Activated CD8-positive, alpha-beta memory T cell treated with anti-CD3 and anti-CD28 coated beads for 24 hours (primary cell): ENCODE measurements at regions not wholly inside any gene's neighbourhood (a gene's known extent, or its start where the extent isn't known, plus 50 kb on each side); places are given as distances from the start of the nearest gene placed in this dataset.
"Not testable (repeated sequence)": the region's sequence is repeated elsewhere in the genome, so short reads cannot be mapped to it uniquely, and the experiment has no call there.

Experiments used
- DNase-seq: peaks from one replicate; pipeline ENCODE4 v3.0.0-alpha.2; 2020

- not testable (repeated sequence) for DNase-seq
These were observed 93.2 kb upstream of the RPH3AL start, which contains the start of gene RFLNB for GRCh38 chr17:445839-446238. Gene RFLNB (minus strand): TSS chr17:445939.

DNA sequence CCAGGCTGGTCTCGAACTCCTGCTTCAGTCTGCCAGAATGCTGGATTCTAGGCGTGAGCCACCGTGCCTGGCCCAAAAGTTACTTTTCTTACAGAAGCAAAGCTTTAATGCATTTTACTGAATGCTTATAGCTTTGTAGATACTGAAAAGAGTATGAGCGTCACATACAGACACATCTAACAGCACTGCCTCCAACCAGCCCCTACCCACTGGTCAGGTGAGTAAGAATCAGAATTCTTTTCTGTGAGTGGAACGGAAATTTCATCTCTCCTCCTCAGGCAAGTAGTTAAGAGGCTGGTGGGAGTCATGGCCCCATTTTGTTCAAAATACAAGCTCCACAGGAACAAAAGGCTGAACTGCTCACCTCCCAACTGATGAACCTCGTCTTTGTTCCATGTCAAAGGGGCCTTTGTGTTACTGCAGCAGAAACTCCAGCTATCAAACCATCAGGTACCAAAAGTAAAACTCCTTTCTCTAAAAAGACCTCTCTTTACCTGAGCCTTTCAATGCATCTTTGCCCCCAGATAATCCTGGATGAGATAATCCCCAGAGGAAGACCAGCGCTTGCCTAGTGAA lies 92.4 kb upstream of the RPH3AL start:
- no peak for DNase-seq

DNA sequence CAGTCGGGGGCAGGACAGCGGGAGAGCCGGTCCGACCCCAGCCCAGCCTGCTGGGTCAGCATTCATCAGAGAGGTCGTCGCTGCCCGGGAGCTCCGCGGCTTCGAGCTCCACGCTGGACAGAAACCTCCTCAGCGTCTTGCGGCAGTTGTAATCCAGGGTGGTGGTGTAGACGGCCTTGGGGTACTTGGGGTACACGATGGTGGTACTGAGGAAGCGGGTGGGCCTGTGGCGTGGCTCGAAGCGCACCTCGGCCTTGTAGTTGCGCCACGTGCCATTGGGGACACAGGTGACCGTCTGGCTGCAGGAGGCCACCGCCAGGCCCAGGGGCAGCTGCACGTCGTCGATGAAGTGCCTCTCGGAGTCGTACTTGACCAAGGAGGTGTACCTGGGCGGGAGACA lies 90.5 kb upstream of the RPH3AL start:
- DNase-seq = no peak

GRCh38 chr17:441155-441950 lies 88.7 kb upstream of the RPH3AL start:
- DNase-seq = no peak

DNA sequence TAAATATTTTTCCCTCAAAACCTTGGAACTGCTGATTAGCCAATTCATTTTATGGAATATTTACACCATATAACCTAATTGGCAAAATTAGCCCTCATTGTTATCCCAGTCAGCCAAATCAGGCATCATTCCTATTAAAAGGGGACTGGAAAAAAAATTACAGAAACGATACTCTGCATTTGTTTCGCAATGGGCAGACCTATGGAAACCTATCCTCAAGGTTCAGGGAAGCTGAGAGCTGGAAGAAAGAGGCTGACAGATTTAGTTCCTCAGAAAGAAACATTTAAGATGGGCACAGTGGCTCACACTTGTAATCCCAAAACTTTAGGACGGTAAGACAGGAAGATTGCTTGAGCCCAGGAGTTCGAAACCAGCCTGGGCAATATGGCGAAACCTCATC lies 85.6 kb upstream of the RPH3AL start:
- no peak for DNase-seq

DNA sequence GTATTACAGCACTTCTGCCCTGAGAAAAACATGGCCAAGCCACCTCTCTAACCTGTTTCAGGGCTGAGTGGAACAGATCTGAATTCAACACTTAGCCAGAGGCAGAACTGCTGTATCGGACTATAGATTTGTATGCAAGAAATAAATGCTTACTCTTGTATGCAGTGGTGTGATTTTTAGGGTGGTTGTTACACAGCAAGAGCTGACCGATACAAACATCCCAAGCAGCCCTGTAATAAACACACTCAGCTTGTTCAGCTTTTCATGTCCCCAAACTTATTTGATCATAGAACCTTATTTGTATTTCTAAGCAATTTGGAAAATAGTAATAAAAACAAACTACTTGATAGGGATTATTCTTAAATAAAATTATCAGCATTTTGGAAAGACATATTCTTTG lies 84.9 kb upstream of the RPH3AL start:
- no peak for DNase-seq

DNA sequence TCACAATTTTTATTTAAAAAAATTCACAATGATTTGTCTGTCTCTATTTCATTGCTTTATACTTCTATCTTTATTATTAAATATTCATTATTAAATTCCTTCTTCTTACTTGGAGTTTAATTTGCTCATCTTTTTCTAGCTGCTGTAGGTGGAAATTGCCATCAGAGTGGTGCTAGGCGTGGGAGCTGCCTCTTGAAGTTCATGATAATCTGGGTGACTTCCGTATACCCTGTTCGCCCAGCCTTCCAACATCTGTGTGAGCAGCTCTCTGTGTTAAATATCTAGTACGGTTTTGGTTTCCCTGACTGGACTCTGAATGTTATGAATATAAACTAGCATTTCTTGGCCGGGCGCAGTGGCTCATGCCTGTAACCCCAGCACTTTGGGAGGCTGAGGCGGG lies 84.0 kb upstream of the RPH3AL start:
- DNase-seq = no peak

DNA sequence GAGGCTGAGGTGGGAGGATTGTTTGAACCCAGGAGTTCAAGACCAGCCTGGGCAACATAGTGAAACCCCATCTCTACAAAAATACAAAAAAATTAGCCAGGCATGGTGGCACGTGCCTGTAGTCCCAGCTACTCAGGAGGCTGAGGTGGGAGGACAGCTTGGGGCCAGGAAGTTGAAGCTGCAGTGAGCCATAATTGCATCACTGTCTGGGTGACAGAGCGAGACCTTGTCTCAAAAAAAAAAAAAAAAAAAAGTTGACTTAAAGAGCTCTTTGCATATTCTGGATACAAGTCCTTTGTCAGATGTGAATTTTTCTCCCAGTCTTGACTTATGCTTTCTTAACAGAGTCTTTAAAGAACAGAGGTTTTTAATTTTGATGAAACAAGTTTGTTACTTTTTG lies 79.9 kb upstream of the RPH3AL start:
- not testable (repeated sequence) for DNase-seq

DNA sequence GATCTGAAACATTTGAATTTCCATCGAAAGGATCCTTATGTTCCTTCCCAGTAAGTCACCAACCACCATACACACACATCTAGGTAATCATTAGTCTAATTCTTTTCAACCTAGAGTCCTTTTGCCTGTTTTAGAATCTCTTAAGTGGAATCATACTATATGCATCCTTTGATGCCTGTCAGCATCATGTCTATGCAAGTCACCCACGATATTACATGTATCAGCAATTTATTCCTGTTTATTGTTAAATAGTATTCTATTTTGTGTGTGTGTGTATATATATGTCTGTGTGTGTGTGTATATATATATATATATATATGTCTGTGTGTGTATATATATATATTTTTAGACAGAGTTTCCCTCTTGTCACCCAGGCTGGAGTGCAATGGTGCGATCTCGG lies 78.9 kb upstream of the RPH3AL start:
- no peak for DNase-seq

GRCh38 chr17:429589-429988 lies 77.0 kb upstream of the RPH3AL start:
- no peak for DNase-seq

DNA sequence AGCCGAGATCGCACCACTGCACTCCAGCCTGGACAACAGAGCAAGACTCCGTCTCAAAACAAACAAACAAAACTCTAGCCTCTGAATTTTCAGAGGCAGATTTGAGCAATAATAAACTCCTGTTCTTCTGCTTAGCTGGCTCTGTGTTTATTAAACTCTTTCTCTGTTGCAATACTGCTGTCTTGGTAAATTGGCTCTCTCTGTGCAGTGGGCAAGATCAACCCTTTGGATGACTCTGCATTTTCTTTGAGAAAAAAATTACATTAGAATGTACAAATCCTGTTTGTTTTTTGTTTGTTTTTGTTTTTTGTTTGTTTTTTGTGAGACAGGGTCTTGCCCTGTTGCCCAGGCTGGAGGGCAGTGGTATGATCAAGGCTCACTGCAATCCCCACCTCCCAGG lies 75.8 kb upstream of the RPH3AL start:
- DNase-seq = no peak

DNA sequence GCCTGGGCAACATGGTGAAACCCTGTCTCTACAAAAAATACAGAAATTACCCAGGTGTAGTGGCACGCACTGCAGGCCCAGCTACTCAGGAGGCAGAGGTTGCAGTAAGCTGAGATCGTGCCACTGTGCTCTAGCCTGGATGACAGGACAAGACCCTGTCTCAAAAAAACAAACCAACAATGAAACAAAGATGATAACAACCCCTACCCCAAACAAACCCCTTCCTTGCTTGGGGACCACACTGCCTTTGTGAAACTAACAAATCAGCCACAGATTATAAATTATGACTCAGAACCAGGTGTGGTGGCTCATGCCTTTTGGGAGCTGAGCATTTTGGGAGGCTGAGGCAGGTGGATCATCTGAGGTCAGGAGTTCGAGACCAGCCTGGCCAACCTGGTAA lies 75.3 kb upstream of the RPH3AL start:
- DNase-seq = no peak

DNA sequence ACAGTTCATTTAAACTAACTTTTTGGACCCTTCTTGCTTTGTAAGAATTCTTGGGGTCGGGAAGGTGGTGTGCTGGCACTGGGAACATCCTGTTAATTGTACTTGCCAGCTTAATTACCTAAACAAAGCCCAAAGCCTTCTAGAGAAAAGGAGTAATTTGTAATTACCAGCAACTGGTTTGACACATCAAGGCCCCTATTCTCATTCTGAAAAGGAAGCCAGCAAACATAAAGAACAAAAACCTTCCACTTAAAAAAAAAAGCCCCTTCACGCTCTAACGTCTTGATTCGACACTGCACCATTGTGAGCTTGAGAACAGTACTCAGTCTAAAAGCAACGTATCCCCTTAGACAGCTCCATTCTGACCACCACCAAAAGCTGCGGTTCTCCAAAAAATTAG lies 74.7 kb upstream of the RPH3AL start:
- no peak for DNase-seq

GRCh38 chr17:422196-422930 lies 69.8 kb upstream of the RPH3AL start:
- DNase-seq = no peak

- DNase-seq = no peak
These were observed 68.0 kb upstream of the RPH3AL start for GRCh38 chr17:420479-421175.

GRCh38 chr17:419073-419735 lies 66.6 kb upstream of the RPH3AL start:
- DNase-seq = no peak

GRCh38 chr17:418421-418751 lies 65.8 kb upstream of the RPH3AL start:
- peak; percentile 63 for DNase-seq

- no peak for DNase-seq
These were observed 65.2 kb upstream of the RPH3AL start for GRCh38 chr17:417691-418420.

DNA sequence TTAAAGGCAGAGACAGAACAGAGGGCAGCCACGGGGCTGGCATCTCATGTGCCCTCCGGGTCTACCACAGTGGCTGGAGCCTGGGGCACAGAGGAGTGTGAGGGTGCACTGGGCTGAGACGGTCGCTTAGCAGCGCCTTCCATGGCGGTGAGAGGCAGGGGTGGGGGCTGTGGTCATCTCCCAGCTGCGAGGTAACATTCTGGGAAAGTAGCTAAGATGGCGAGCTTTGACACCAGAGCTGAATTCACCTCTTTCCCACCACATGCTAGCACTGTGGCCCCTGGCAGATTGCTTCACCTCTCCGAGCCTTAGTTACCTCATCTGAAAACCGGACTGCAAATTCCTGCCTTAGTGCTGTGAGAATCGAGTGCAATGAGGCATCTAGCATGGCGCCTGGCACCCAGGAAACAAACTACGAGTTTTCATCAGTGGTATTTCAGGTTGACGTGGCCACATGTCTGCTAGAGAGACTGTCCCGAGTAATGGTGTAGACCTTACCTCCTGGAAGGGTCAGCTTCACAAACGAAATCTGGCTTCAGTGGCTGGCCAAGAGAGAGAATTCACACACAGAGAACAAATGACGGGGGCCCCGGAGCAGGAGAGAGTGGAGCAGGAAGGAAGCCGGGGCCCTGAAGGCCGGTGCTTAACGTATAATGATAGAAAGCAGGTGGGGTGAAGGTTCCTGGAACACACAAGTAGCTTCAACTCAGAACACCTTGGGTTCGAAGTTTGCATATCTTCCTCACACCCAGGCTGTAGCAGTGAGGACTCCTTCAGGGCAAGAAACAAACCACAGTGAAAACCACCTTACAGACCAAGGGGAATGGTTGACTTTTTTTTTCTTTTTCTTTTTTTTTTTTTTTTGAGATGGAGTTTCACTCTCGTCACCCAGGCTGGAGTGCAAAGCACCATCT lies 63.9 kb upstream of the RPH3AL start:
- peak; percentile 82 for DNase-seq

- no peak for DNase-seq
These were observed 61.2 kb upstream of the RPH3AL start for GRCh38 chr17:413706-414380.

GRCh38 chr17:413016-413350 lies 60.4 kb upstream of the RPH3AL start:
- DNase-seq = peak; percentile 64
